AG04450 (cell line): ENCODE measurements at regions not wholly inside any gene's neighbourhood (a gene's known extent, or its start where the extent isn't known, plus 50 kb on each side); places are given as distances from the start of the nearest gene placed in this dataset.

Experiments used
- CTCF ChIA-PET: fragments of 300-600, 350-600 bp; formaldehyde crosslinking; extraction: SDS; loops from one replicate; lab custom pipeline; 2022; ENCODE audit warnings: antibody characterized with exemption, inconsistent platforms; lab: Charles Lee
- POLR2A ChIA-PET: fragments of 350-600 bp; formaldehyde crosslinking; extraction: SDS; loops from one replicate; lab custom pipeline; 2021; ENCODE audit warnings: antibody characterized with exemption, inconsistent platforms; lab: Yijun Ruan, JAX
- DNase-seq: peaks from one replicate; pipeline ENCODE4 v3.0.0-alpha.2; 2011; ENCODE audit warnings: low read depth, low spot score
- H3K27ac ChIP-seq: one replicate; pipeline ENCODE4 v1.5.1; 2012; ENCODE audit warnings: low read depth, low read length, control low read depth
- H3K27me3 ChIP-seq: one replicate; pipeline ENCODE4 v1.6.0; 2012; ENCODE audit warnings: low read length; ENCODE audit not compliant: control insufficient read depth, insufficient read depth
- H3K4me3 ChIP-seq: 2 replicates; pipeline ENCODE4 v1.5.1; 2011; ENCODE audit warnings: mild to moderate bottlenecking, low read depth, low read length, control low read depth
- H3K9me3 ChIP-seq: 2 replicates; pipeline ENCODE4 v1.5.1; 2012; ENCODE audit warnings: low read length; ENCODE audit not compliant: control insufficient read depth, insufficient read depth
- CTCF ChIP-seq: IDR thresholded peaks from 2 replicates; pipeline ENCODE4 v1.5.1; 2011; ENCODE audit warnings: low read depth, low read length, control low read depth, inconsistent platforms

GRCh38 chr2:160868891-160869290 is 291.3 kb upstream of the TANK start:
- TF ChIP-seq CTCF: no peak
- POLR2A ChIA-PET: interaction anchor here (1.0 kb wide), 1 partner anchor 599 kb away, joined by 5 read pairs; no protein-coding TSS in a partner anchor
- Histone ChIP-seq H3K27me3 (no peaks in the 10 kb centered on the region), H3K9me3 (no peaks in the 10 kb centered on the region), H3K4me3 (no peak overlapping the region), H3K27ac (peak overlapping the region; percentile 60)
- CTCF ChIA-PET: interaction anchor here (0.8 kb wide), 1 partner anchor 101 kb away, joined by 3 read pairs; no protein-coding TSS in a partner anchor
- peak; percentile 24 for DNase-seq

- peaks cover 2% of the 10 kb centered on the region; the same call in 1 of the 2 replicates for H3K9me3 ChIP-seq
- CTCF ChIA-PET: interaction anchor here (1.0 kb wide), 1 partner anchor 545 kb away, joined by 3 read pairs; no protein-coding TSS in a partner anchor
- no peaks in the 10 kb centered on the region for H3K27me3 ChIP-seq
- TF ChIP-seq CTCF: no peak
- no peak overlapping the region for H3K27ac ChIP-seq
- H3K4me3 ChIP-seq: no peak overlapping the region
- POLR2A ChIA-PET: interaction anchor here (0.5 to 1.1 kb wide), 3 partner anchors 41 to 660 kb away, joined by 3 to 5 read pairs (median 4); no protein-coding TSS in a partner anchor
- peak; percentile 73 for DNase-seq
These were observed 290.8 kb upstream of the TANK start for GRCh38 chr2:160869411-160869810.

GRCh38 chr2:160870729-160871465 is 289.3 kb upstream of the TANK start:
- Histone ChIP-seq H3K4me3 (no peak overlapping the region), H3K9me3 (peaks cover 3% of the 10 kb centered on the region; the same call in 1 of the 2 replicates), H3K27me3 (no peaks in the 10 kb centered on the region), H3K27ac (no peak overlapping the region)
- CTCF ChIA-PET: no interaction called here
- POLR2A ChIA-PET: interaction anchor here (0.7 kb wide), 1 partner anchor 600 kb away, joined by 3 read pairs; no protein-coding TSS in a partner anchor
- no peak for DNase-seq
- no peak for TF ChIP-seq CTCF

GRCh38 chr2:160871953-160872352 is 288.3 kb upstream of the TANK start:
- CTCF ChIA-PET: no interaction called here

More at GRCh38 chr2:160871953-160872352, 288.3 kb upstream of the TANK start:
- Histone ChIP-seq H3K27ac (no peak overlapping the region), H3K27me3 (no peaks in the 10 kb centered on the region), H3K9me3 (peaks cover 3% of the 10 kb centered on the region; the same call in 1 of the 2 replicates), H3K4me3 (no peak overlapping the region)
- no peak for DNase-seq
- POLR2A ChIA-PET: interaction anchor here (0.7 kb wide), 1 partner anchor 602 kb away, joined by 3 read pairs; no protein-coding TSS in a partner anchor
- TF ChIP-seq CTCF: no peak
